GM12864 (cell line): ENCODE measurements at regions not wholly inside any gene's neighbourhood (a gene's known extent, or its start where the extent isn't known, plus 50 kb on each side); places are given as distances from the start of the nearest gene placed in this dataset.

Source experiments
- DNase-seq: peaks from one replicate; pipeline ENCODE4 v3.0.0-alpha.2; 2011; ENCODE audit warnings: low read depth
- H3K4me3 ChIP-seq: 2 replicates; pipeline ENCODE4 v1.5.1; 2011; ENCODE audit warnings: mild to moderate bottlenecking, low read depth, low read length, control low read depth
- CTCF ChIP-seq: IDR thresholded peaks from 2 replicates; pipeline ENCODE4 v1.5.1; 2011; ENCODE audit warnings: low read depth, mild to moderate bottlenecking, moderate library complexity, low read length, control low read depth, inconsistent platforms; ENCODE audit errors: missing control alignments

GRCh38 chr14:51431741-51432140 is 191.7 kb downstream of the TMX1 start:
- H3K4me3 ChIP-seq = no peak overlapping the region
- DNase-seq = no peak
- no peak for TF ChIP-seq CTCF

DNA sequence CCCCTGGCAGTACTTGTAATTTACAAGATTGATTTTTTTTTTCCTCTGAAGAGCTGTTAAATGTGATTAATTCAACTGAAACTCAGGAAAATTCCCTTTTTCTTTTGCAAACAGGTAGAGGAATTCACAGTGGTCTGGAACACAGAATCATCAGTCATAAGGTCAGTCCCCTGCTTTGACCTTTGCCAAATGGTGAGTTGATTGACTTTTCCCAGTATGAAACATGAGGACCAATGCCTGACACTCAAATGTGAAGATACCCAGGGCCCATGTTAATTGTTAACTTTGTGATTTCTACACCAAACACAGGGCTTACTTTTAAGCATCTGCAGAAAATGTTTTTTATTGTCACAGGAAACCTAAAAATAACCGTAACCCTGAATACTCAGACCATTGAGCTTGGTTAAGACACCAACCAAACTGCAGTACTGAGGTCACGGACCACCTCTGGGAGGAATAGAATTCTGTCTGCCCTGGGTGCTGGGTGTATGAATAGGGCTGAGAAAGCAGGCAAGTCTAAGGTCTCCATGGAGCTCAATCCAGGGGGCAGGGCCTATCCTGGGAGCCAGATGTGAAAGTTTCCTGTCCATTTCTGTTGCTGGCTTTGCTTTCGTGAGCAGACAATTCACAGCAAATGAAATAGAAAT is 192.4 kb downstream of the TMX1 start:
- no peak overlapping the region for H3K4me3 ChIP-seq
- no peak for TF ChIP-seq CTCF
- DNase-seq = no peak

DNA sequence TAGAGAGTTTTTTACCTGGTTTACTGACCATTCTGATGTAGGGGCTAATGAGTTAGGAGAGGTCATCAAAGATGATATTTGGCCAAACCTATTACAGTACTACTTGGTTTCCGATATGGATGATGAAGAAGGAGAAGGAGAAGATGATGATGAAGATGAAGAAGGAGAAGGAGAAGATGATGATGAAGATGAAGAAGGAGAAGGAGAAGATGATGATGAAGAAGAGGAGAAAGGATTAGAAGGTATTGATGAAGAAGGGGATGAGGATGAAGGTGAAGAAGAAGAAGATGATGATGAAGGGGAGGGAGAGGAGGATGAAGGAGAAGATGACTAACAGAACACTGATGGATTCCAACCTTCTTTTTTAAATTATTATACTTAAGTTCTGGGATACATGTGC is 196.6 kb downstream of the TMX1 start:
- no peak overlapping the region for H3K4me3 ChIP-seq
- TF ChIP-seq CTCF = no peak

GRCh38 chr14:51439896-51440295 is 199.8 kb downstream of the TMX1 start:
- no peak overlapping the region for H3K4me3 ChIP-seq
- TF ChIP-seq CTCF = no peak
- DNase-seq = no peak

More for the DNA sequence above, 196.6 kb downstream of the TMX1 start:
- DNase-seq = no peak

DNA sequence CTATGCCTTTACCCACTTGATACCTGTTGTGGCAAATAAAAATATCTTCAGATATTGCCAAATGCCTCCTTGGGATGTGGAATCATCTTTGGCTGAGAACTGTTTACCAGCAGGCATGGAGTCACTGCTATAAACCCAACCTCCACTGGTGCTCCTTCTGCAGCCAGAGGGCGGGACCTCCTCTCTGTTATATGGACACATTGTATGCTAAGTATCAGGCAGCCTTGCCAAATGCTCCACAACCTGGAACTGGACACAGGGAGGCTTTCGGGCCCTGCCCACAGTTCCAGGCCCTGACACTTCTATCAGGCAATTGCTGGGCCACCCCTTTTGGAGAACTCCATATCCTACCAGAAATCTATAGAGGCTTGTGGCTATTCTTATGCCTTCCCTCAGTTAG is 201.0 kb downstream of the TMX1 start:
- no peak overlapping the region for H3K4me3 ChIP-seq
- no peak for DNase-seq
- TF ChIP-seq CTCF = no peak

DNA sequence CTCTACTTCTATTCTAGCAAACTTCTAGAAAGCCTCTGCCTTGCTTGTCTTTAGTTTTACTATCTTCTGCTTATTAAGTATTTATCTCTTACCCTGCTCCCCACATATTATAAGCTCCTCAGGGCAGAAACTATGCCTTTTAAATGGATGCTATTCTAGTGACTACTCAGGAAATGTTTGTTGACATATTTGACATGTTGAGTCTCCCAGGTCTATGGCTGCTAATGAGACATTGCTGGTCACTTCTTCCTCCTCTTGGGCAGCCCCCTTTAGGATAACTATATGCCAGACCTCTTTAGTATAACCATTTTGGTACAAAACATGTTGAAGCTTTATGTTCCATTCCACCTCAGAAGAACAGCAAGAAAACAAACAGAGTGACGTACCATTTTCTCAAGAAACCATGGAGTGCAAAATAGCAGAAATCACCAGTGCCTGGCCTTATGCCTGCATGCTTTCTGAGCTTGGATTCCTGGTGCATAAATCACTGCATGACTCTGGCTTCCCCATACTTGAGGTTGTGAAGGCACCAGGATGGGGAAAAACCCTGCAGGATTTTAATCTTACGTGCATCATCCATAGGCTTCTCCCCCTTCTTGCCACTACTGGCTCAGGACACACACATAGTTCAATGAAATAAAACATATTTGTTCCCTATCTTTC is 202.6 kb downstream of the TMX1 start:
- H3K4me3 ChIP-seq = no peak overlapping the region
- TF ChIP-seq CTCF = no peak
- DNase-seq = no peak
